ENCODE measurements at regions not wholly inside any gene's neighbourhood (a gene's known extent, or its start where the extent isn't known, plus 50 kb on each side); places are given as distances from the start of the nearest gene placed in this dataset.

DNA sequence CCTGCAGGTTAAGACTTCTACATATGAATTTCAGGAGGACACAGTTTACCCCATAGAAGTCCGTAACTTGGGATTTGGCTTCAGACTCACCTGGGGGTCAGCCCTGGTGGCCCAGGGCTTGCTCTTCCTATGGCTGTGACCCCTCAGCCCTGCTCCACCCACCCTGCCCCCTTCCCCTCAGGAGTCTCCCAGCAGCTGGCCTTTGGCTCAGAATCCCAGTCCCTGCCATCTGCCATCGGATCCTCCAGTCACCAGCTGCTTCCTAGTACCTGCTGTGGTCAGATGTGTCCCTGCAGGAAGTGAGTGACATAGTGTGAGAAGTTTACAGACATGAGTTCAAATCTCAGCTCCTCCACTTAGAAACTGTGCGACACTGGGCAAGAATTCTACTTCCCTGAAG is 332.6 kb downstream of the NPHP4 start:
- no peaks in the 10 kb centered on the region; the same call in 1 of the 2 replicates for H3K27me3 ChIP-seq (ENCODE audit: insufficient read depth, low read length)
- no peaks in the 10 kb centered on the region for H3K4me1 ChIP-seq (ENCODE audit: control insufficient read depth in 1 of 2, insufficient read depth in 2 of 2, low read length in 2 of 2)
- DNase-seq (ENCODE audit: low read depth, low spot score) (no peak), ATAC-seq (no peak)
- no peak overlapping the region for H3K9ac ChIP-seq (ENCODE audit: low read length)
- ChIA-PET CTCF (no interaction called here), RAD21 (ENCODE audit: low non-redundant PET in 1 of 2, low total read pairs in 2 of 2, uncharacterized antibody in 2 of 2, unreplicated experiment in 2 of 2) (interaction anchor here in 1 of 2 experiments (0.6 kb wide), 1 partner anchor 63 kb away, joined by 3 read pairs; no protein-coding TSS in a partner anchor), POLR2A (no interaction called here)
- no peak overlapping the region for H3K27ac ChIP-seq (ENCODE audit: low read depth, low read length)
- BruUV-seq (replicated peaks): no TSS peak
- no peak overlapping the region for H3K4me3 ChIP-seq (replicated peaks in 1 of 2; ENCODE audit: low read depth in 1 of 2, low read length in 2 of 2)
- intact Hi-C loops (cut with micrococcal nuclease): no loop called here
- no peaks in the 10 kb centered on the region for H4K20me1 ChIP-seq (ENCODE audit: insufficient read depth)
- H3K4me2 ChIP-seq (ENCODE audit: low read length): no peak overlapping the region
- H2AFZ ChIP-seq (ENCODE audit: low read depth, low read length, poor library complexity, severe bottlenecking): no peak overlapping the region
- H3K9me2 ChIP-seq (ENCODE audit: insufficient read depth): no peaks in the 10 kb centered on the region
- no peaks in the 10 kb centered on the region for H3K79me2 ChIP-seq (ENCODE audit: insufficient read depth, low read length)
- no peaks in the 10 kb centered on the region for H3K9me3 ChIP-seq (ENCODE audit: control insufficient read depth in 1 of 2, insufficient read depth in 1 of 2, low read depth in 1 of 2, low read length in 2 of 2)
- TF ChIP-seq RAD21 (IDR thresholded peaks at IDR 0.05; ENCODE audit: low read depth): no peak
- no peak for TF ChIP-seq ELF1 (IDR thresholded peaks at IDR 0.05; ENCODE audit: borderline replicate concordance, low read depth)
- no peaks in the 10 kb centered on the region for H3K36me3 ChIP-seq (ENCODE audit: control insufficient read depth in 1 of 2, insufficient read depth in 2 of 2, low read length in 2 of 2)

DNA sequence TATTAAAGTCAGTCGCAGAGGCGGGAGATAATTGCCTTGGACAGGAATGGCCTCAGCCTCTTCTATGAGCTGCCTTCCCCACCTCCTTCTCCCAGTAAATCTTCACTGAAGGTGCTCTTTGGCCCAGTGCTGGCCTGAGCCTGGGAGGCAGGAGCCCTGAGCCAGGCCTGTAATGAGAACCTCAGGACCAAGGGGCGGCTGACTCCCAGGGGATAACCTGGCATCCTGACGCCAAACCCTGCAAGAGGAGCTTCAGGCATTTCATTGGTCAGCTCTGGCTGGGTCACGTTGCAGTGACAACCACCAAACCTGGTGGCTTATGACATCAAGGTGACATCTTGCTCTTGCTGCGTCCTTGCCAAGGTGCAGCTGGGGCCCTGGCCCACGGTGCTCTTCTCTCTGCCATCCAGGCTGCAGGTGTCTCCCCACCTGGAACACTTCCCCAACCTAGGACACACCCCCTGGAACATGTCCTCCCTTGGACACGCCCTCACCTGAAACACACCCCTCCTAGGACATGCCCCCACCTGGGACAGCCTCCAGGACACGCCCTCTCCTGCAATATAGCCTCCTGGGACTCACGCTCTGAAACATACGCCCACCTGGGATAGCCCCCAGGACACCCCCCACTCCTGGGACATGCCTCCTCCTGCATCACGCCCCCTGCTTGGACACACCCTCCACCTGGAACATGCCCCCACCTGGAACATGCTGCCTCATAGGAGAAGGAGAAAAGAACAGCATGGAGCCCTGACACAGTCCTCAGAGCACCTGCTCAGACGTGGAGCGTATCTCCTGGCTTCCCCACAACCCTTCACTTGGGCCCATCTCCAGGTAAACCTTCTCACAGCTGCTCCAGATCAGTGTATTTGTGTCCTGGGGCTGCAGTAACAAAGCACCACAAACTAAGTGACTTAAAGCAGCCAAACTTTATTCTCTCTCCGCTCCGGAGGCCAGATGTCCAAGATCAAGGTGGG is 333.6 kb downstream of the NPHP4 start:
- H4K20me1 ChIP-seq (ENCODE audit: insufficient read depth): no peaks in the 10 kb centered on the region
- POLR2A ChIA-PET: no interaction called here
- no peaks in the 10 kb centered on the region for H3K79me2 ChIP-seq (ENCODE audit: insufficient read depth, low read length)
- H3K4me3 ChIP-seq (replicated peaks in 1 of 2; ENCODE audit: low read depth in 1 of 2, low read length in 2 of 2): no peak overlapping the region
- CTCF ChIA-PET: no interaction called here
- peaks cover 3% of the 10 kb centered on the region; the same call in 1 of the 2 replicates for H3K27me3 ChIP-seq (ENCODE audit: insufficient read depth, low read length)
- DNase-seq (ENCODE audit: low read depth, low spot score) (peak; percentile 18), ATAC-seq (peak; percentile 94)
- H3K9me2 ChIP-seq (ENCODE audit: insufficient read depth): no peaks in the 10 kb centered on the region
- BruUV-seq (replicated peaks): no TSS peak
- H3K9ac ChIP-seq (ENCODE audit: low read length): no peak overlapping the region
- no peaks in the 10 kb centered on the region for H3K9me3 ChIP-seq (ENCODE audit: control insufficient read depth in 1 of 2, insufficient read depth in 1 of 2, low read depth in 1 of 2, low read length in 2 of 2)
- no peak overlapping the region for H3K4me2 ChIP-seq (ENCODE audit: low read length)
- no peaks in the 10 kb centered on the region for H3K36me3 ChIP-seq (ENCODE audit: control insufficient read depth in 1 of 2, insufficient read depth in 2 of 2, low read length in 2 of 2)
- H2AFZ ChIP-seq (ENCODE audit: low read depth, low read length, poor library complexity, severe bottlenecking): no peak overlapping the region
- RAD21 ChIA-PET (ENCODE audit: low non-redundant PET in 1 of 2, low total read pairs in 2 of 2, uncharacterized antibody in 2 of 2, unreplicated experiment in 2 of 2): no interaction called here
- no peaks in the 10 kb centered on the region for H3K4me1 ChIP-seq (ENCODE audit: control insufficient read depth in 1 of 2, insufficient read depth in 2 of 2, low read length in 2 of 2)
- intact Hi-C loops (cut with micrococcal nuclease): no loop called here
- no peak overlapping the region for H3K27ac ChIP-seq (ENCODE audit: low read depth, low read length)
- TF ChIP-seq SIN3A (IDR thresholded peaks at IDR 0.05; ENCODE audit: low read depth) (no peak), CBX3 (IDR thresholded peaks at IDR 0.05; ENCODE audit: low read depth) (no peak), SRF (IDR thresholded peaks at IDR 0.05; ENCODE audit: low read depth) (no peak), RAD21 (IDR thresholded peaks at IDR 0.05; ENCODE audit: low read depth) (no peak), TCF7L2 (IDR thresholded peaks at IDR 0.05; ENCODE audit: borderline replicate concordance, extremely low read depth, insufficient read depth, insufficient read length) (no peak), ZNF274 (IDR thresholded peaks at IDR 0.05; ENCODE audit: low read depth, low read length) (no peak), SP1 (IDR thresholded peaks at IDR 0.05; ENCODE audit: low read depth) (no peak), YY1 (IDR thresholded peaks at IDR 0.05; ENCODE audit: extremely low read depth, insufficient replicate concordance, low read depth, low read length) (no peak), POLR2A (IDR thresholded peaks at IDR 0.05; ENCODE audit: borderline replicate concordance, extremely low read depth, insufficient read depth, insufficient read length) (no peak), ATF3 (IDR thresholded peaks at IDR 0.05) (no peak), CEBPB (IDR thresholded peaks at IDR 0.05; ENCODE audit: low read depth) (no peak), REST (IDR thresholded peaks at IDR 0.05; ENCODE audit: low read depth) (no peak)
- TF ChIP-seq, protein P1, sequence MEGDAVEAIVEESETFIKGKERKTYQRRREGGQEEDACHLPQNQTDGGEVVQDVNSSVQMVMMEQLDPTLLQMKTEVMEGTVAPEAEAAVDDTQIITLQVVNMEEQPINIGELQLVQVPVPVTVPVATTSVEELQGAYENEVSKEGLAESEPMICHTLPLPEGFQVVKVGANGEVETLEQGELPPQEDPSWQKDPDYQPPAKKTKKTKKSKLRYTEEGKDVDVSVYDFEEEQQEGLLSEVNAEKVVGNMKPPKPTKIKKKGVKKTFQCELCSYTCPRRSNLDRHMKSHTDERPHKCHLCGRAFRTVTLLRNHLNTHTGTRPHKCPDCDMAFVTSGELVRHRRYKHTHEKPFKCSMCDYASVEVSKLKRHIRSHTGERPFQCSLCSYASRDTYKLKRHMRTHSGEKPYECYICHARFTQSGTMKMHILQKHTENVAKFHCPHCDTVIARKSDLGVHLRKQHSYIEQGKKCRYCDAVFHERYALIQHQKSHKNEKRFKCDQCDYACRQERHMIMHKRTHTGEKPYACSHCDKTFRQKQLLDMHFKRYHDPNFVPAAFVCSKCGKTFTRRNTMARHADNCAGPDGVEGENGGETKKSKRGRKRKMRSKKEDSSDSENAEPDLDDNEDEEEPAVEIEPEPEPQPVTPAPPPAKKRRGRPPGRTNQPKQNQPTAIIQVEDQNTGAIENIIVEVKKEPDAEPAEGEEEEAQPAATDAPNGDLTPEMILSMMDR (IDR thresholded peaks at IDR 0.05 in 2 of 3, conservative IDR thresholded peaks at IDR 0.05 in 1 of 3; ENCODE audit: borderline replicate concordance in 1 of 3, insufficient read depth in 1 of 3, low read depth in 2 of 3, low read length in 2 of 3): no peak

Data from HCT116 (cell line).